Kidney epithelial cell (primary cell): ENCODE measurements at regions not wholly inside any gene's neighbourhood (a gene's known extent, or its start where the extent isn't known, plus 50 kb on each side); places are given as distances from the start of the nearest gene placed in this dataset.

Experiments used
- DNase-seq: peaks from one replicate; pipeline ENCODE4 v3.0.0-alpha.2; 2010; ENCODE audit warnings: low read depth
- H3K27me3 ChIP-seq: 2 replicates; pipeline ENCODE4 v1.6.0; 2011; ENCODE audit warnings: low read length; ENCODE audit not compliant: control insufficient read depth, insufficient read depth
- H3K36me3 ChIP-seq: 2 replicates; pipeline ENCODE4 v1.5.1; 2011; ENCODE audit warnings: low read length; ENCODE audit not compliant: control insufficient read depth, insufficient read depth
- H3K4me3 ChIP-seq: 2 replicates; pipeline ENCODE4 v1.5.1; 2011; ENCODE audit warnings: low read depth, mild to moderate bottlenecking, control low read depth, low read length
- CTCF ChIP-seq: IDR thresholded peaks from 2 replicates; pipeline ENCODE4 v1.5.1; 2011; ENCODE audit warnings: mild to moderate bottlenecking, moderate library complexity, low read length, control low read depth, inconsistent platforms; ENCODE audit not compliant: insufficient read depth, poor library complexity, severe bottlenecking

- Histone ChIP-seq H3K36me3 (no peaks in the 10 kb centered on the region), H3K27me3 (no peaks in the 10 kb centered on the region), H3K4me3 (no peak overlapping the region)
- TF ChIP-seq CTCF: no peak
- DNase-seq: no peak
Measured at GRCh38 chr4:83870328-83870950, 334.5 kb downstream of the GPAT3 start.

DNA sequence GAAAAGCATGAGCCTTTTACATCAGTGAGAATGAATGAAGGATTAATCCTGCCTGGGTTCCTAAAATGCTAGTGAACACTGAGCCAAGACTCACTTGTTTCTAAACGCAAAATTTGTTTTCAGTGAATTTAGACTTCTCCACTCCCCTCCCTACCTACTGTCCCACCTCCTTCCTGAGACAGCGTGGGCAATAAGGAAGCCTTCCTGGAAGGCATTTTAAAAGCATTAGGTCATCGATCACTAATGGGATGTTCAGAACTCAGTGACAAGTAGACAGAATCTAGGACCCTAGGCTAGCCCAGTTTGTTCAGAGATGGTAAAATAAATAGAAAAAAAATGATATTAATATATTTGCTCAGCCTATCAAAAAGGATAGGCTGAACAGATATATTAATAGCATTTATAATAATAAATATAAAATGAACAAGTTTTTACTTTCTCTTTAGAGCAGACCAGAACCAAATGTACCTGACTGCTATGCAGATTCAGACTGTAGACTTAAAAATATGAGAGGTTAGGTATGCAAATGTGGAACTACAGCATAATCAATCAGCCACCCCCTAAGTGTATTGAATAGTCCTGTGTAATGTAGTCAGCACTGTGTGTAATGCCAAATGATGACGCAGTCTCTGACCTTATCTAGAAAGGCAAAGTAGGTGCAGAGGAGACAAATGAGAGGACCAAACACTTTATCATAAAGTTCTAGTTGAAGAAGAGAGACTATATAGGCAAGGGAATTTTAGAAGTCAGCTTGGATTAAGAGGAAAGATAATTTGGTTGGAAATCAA is 331.1 kb downstream of the GPAT3 start:
- peak; percentile 56 for DNase-seq
- no peak for TF ChIP-seq CTCF
- Histone ChIP-seq H3K4me3 (no peak overlapping the region), H3K36me3 (no peaks in the 10 kb centered on the region), H3K27me3 (no peaks in the 10 kb centered on the region)

- no peak for DNase-seq
- Histone ChIP-seq H3K4me3 (no peak overlapping the region), H3K27me3 (no peaks in the 10 kb centered on the region), H3K36me3 (no peaks in the 10 kb centered on the region)
- no peak for TF ChIP-seq CTCF
Measured at GRCh38 chr4:83865417-83866150, 329.7 kb downstream of the GPAT3 start.

DNA sequence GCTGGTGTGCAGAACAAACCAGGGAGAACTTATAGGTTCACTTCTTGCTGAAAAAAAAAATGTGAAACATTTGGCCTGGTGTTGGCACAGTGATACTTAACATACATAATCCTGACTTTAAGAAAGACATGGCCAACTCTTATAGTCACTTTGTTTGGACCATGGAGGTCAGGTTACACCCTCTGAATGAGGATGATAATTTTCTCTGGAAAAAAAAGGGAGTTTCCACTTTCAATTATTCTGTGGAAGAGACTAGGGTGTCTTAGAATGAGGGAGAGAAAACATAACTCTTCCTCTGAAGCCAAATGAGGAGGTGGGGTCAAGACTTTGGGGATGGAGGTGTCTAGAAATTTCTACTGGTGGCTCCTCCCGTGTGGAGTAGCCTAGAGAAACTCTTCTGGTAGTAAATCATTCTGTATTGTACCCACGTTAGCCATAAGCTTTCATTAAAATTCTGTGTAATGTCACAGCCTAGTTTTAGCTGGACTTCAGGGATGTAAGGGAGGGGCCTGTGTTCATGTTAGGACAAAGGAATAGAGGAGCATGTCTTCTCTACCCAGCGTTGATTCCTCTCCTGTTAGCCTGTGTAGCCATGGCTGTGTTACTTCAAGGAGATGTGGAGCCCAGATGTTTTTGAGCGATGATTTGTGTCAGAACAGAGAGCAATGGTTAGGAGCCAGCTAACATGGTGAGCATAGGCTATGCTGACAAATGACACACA is 328.3 kb downstream of the GPAT3 start:
- Histone ChIP-seq H3K36me3 (no peaks in the 10 kb centered on the region), H3K4me3 (no peak overlapping the region), H3K27me3 (no peaks in the 10 kb centered on the region)
- no peak for DNase-seq
- TF ChIP-seq CTCF: no peak

DNA sequence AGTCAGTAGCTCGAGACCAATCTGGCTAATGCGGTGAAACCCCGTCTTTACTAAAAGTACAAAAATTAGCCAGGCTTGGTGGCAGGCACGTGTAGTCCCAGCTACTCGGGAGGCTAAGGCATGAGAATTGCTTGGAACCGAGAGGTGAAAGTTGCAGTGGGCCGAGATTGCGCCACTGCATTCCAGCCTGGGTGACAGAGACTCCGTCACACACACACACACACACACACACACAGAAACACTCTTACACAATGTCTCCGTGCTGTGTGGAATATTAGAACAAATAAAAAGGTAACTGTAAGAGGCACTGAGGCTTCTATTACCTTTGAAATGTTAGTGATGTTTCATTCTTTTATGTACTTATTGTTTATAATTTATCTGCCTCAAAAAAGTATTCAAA is 326.6 kb downstream of the GPAT3 start:
- DNase-seq: no peak
- H3K4me3 ChIP-seq: no peak overlapping the region
- H3K36me3 ChIP-seq: no peaks in the 10 kb centered on the region
- H3K27me3 ChIP-seq: no peaks in the 10 kb centered on the region
- TF ChIP-seq CTCF: no peak
